ENCODE measurements at regions not wholly inside any gene's neighbourhood (a gene's known extent, or its start where the extent isn't known, plus 50 kb on each side); places are given as distances from the start of the nearest gene placed in this dataset.

DNA sequence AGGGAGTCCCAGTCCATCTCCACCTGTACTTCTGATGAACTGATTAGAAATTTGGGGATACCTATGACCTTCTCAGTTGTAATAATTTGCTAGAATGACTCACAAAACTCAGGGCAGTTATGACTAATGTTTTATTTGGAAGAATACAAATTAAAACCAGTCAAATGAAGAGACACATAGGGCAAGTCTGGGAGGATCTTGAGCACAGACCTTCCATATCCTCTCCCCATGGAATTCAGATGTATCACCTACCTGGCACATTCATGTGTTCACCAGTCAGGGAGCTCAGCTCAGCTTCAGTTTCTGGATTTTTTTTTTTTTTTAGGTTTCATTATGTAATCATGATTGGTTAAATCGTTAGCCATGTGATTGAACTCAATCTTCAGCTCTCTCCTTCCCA is 247.7 kb downstream of the VGLL3 start (continued):
- TF ChIP-seq, protein P1, sequence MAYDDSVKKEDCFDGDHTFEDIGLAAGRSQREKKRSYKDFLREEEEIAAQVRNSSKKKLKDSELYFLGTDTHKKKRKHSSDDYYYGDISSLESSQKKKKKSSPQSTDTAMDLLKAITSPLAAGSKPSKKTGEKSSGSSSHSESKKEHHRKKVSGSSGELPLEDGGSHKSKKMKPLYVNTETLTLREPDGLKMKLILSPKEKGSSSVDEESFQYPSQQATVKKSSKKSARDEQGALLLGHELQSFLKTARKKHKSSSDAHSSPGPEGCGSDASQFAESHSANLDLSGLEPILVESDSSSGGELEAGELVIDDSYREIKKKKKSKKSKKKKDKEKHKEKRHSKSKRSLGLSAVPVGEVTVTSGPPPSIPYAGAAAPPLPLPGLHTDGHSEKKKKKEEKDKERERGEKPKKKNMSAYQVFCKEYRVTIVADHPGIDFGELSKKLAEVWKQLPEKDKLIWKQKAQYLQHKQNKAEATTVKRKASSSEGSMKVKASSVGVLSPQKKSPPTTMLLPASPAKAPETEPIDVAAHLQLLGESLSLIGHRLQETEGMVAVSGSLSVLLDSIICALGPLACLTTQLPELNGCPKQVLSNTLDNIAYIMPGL (CRISPR knock-in tag; IDR thresholded peaks at IDR 0.05): no peak
- TF ChIP-seq JAZF1 (CRISPR knock-in tag; IDR thresholded peaks at IDR 0.05): no peak
- TF ChIP-seq, protein P2, sequence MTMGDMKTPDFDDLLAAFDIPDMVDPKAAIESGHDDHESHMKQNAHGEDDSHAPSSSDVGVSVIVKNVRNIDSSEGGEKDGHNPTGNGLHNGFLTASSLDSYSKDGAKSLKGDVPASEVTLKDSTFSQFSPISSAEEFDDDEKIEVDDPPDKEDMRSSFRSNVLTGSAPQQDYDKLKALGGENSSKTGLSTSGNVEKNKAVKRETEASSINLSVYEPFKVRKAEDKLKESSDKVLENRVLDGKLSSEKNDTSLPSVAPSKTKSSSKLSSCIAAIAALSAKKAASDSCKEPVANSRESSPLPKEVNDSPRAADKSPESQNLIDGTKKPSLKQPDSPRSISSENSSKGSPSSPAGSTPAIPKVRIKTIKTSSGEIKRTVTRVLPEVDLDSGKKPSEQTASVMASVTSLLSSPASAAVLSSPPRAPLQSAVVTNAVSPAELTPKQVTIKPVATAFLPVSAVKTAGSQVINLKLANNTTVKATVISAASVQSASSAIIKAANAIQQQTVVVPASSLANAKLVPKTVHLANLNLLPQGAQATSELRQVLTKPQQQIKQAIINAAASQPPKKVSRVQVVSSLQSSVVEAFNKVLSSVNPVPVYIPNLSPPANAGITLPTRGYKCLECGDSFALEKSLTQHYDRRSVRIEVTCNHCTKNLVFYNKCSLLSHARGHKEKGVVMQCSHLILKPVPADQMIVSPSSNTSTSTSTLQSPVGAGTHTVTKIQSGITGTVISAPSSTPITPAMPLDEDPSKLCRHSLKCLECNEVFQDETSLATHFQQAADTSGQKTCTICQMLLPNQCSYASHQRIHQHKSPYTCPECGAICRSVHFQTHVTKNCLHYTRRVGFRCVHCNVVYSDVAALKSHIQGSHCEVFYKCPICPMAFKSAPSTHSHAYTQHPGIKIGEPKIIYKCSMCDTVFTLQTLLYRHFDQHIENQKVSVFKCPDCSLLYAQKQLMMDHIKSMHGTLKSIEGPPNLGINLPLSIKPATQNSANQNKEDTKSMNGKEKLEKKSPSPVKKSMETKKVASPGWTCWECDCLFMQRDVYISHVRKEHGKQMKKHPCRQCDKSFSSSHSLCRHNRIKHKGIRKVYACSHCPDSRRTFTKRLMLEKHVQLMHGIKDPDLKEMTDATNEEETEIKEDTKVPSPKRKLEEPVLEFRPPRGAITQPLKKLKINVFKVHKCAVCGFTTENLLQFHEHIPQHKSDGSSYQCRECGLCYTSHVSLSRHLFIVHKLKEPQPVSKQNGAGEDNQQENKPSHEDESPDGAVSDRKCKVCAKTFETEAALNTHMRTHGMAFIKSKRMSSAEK (CRISPR knock-in tag; IDR thresholded peaks at IDR 0.05; ENCODE audit: borderline replicate concordance): no peak

DNA sequence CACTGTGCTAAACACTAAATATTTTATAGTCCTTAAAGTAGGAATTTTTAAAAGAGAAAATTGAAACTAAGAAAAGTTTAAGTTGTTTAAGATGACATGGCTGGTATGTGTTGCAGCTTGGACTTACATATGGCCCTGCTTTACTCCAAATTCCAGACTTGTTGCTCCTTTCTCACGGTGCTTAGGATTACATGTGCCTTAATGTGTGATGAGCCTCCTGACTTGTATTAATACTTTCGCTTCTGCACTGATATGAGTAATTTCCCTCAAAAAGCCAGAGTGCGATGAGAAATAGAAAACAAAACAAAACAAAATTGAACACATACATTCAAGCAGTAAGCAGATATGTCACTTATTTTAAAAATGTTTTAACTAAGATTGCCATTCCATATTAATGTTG is 250.2 kb downstream of the VGLL3 start:
- Mint-ChIP-seq H3K27me3 (ENCODE audit: low read depth) (no peaks in the 10 kb centered on the region), H3K4me3 (no peak overlapping the region), H3K4me1 (no peaks in the 10 kb centered on the region), H3K27ac (no peak overlapping the region), H3K9me3 (no peaks in the 10 kb centered on the region), H3K36me3 (no peaks in the 10 kb centered on the region)
- CTCF ChIA-PET: no interaction called here
- POLR2A ChIA-PET: no interaction called here
- no peak for TF ChIP-seq ZNF121 (CRISPR knock-in tag; IDR thresholded peaks at IDR 0.05)
- TF ChIP-seq OVOL2 (CRISPR knock-in tag; IDR thresholded peaks at IDR 0.05; ENCODE audit: borderline replicate concordance): no peak
- TF ChIP-seq, protein P3, sequence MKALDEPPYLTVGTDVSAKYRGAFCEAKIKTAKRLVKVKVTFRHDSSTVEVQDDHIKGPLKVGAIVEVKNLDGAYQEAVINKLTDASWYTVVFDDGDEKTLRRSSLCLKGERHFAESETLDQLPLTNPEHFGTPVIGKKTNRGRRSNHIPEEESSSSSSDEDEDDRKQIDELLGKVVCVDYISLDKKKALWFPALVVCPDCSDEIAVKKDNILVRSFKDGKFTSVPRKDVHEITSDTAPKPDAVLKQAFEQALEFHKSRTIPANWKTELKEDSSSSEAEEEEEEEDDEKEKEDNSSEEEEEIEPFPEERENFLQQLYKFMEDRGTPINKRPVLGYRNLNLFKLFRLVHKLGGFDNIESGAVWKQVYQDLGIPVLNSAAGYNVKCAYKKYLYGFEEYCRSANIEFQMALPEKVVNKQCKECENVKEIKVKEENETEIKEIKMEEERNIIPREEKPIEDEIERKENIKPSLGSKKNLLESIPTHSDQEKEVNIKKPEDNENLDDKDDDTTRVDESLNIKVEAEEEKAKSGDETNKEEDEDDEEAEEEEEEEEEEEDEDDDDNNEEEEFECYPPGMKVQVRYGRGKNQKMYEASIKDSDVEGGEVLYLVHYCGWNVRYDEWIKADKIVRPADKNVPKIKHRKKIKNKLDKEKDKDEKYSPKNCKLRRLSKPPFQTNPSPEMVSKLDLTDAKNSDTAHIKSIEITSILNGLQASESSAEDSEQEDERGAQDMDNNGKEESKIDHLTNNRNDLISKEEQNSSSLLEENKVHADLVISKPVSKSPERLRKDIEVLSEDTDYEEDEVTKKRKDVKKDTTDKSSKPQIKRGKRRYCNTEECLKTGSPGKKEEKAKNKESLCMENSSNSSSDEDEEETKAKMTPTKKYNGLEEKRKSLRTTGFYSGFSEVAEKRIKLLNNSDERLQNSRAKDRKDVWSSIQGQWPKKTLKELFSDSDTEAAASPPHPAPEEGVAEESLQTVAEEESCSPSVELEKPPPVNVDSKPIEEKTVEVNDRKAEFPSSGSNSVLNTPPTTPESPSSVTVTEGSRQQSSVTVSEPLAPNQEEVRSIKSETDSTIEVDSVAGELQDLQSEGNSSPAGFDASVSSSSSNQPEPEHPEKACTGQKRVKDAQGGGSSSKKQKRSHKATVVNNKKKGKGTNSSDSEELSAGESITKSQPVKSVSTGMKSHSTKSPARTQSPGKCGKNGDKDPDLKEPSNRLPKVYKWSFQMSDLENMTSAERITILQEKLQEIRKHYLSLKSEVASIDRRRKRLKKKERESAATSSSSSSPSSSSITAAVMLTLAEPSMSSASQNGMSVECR (CRISPR knock-in tag; IDR thresholded peaks at IDR 0.05; ENCODE audit: borderline replicate concordance): no peak
- no peak for TF ChIP-seq JAZF1 (CRISPR knock-in tag; IDR thresholded peaks at IDR 0.05)
- TF ChIP-seq SMAD4 (CRISPR knock-in tag; IDR thresholded peaks at IDR 0.05): no peak
- TF ChIP-seq ZNF138 (CRISPR knock-in tag; conservative IDR thresholded peaks at IDR 0.05): no peak
- TF ChIP-seq, protein P4, sequence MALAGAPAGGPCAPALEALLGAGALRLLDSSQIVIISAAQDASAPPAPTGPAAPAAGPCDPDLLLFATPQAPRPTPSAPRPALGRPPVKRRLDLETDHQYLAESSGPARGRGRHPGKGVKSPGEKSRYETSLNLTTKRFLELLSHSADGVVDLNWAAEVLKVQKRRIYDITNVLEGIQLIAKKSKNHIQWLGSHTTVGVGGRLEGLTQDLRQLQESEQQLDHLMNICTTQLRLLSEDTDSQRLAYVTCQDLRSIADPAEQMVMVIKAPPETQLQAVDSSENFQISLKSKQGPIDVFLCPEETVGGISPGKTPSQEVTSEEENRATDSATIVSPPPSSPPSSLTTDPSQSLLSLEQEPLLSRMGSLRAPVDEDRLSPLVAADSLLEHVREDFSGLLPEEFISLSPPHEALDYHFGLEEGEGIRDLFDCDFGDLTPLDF (CRISPR knock-in tag; IDR thresholded peaks at IDR 0.05): no peak
- ATAC-seq (no peak), DNase-seq (ENCODE audit: low spot score) (no peak)

DNA sequence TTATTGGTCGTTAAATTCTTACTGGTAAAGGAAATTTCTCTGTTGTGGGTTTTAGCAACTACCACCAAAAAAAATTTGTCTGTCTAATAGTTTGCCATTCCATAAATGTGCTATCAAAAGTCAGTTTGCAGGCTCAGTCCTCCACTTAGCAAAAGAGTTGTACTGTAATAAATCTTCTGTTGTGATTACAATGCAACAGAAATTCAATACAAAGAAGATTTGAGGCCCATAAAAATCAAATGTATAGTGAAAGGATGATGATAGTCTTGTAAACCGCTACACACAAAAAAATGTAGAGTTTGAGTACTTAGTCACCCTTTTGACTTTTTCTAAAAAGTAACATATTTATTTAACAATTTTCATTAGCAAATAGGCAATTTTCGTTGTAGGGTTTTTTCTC is 251.7 kb downstream of the VGLL3 start:
- POLR2A ChIA-PET: no interaction called here
- H3K36me3 Mint-ChIP-seq: no peaks in the 10 kb centered on the region
- CTCF ChIA-PET: no interaction called here
- no peaks in the 10 kb centered on the region for H3K9me3 Mint-ChIP-seq
- DNase-seq (ENCODE audit: low spot score) (no peak), ATAC-seq (no peak)
- no peak overlapping the region for H3K4me3 Mint-ChIP-seq
- H3K27ac Mint-ChIP-seq: no peak overlapping the region
- H3K27me3 Mint-ChIP-seq (ENCODE audit: low read depth): no peaks in the 10 kb centered on the region
- no peaks in the 10 kb centered on the region for H3K4me1 Mint-ChIP-seq
- TF ChIP-seq ATF1 (CRISPR knock-in tag; IDR thresholded peaks at IDR 0.05): no peak
- no peak for TF ChIP-seq OVOL2 (CRISPR knock-in tag; IDR thresholded peaks at IDR 0.05; ENCODE audit: borderline replicate concordance)
- no peak for TF ChIP-seq TP53 (CRISPR knock-in tag; IDR thresholded peaks at IDR 0.05)
- TF ChIP-seq JUN (CRISPR knock-in tag; IDR thresholded peaks at IDR 0.05): no peak
- TF ChIP-seq, protein P5, sequence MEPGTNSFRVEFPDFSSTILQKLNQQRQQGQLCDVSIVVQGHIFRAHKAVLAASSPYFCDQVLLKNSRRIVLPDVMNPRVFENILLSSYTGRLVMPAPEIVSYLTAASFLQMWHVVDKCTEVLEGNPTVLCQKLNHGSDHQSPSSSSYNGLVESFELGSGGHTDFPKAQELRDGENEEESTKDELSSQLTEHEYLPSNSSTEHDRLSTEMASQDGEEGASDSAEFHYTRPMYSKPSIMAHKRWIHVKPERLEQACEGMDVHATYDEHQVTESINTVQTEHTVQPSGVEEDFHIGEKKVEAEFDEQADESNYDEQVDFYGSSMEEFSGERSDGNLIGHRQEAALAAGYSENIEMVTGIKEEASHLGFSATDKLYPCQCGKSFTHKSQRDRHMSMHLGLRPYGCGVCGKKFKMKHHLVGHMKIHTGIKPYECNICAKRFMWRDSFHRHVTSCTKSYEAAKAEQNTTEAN (CRISPR knock-in tag; IDR thresholded peaks at IDR 0.05): no peak
- no peak for TF ChIP-seq ELF4 (CRISPR knock-in tag; IDR thresholded peaks at IDR 0.05; ENCODE audit: low read depth)
- TF ChIP-seq, protein P6, sequence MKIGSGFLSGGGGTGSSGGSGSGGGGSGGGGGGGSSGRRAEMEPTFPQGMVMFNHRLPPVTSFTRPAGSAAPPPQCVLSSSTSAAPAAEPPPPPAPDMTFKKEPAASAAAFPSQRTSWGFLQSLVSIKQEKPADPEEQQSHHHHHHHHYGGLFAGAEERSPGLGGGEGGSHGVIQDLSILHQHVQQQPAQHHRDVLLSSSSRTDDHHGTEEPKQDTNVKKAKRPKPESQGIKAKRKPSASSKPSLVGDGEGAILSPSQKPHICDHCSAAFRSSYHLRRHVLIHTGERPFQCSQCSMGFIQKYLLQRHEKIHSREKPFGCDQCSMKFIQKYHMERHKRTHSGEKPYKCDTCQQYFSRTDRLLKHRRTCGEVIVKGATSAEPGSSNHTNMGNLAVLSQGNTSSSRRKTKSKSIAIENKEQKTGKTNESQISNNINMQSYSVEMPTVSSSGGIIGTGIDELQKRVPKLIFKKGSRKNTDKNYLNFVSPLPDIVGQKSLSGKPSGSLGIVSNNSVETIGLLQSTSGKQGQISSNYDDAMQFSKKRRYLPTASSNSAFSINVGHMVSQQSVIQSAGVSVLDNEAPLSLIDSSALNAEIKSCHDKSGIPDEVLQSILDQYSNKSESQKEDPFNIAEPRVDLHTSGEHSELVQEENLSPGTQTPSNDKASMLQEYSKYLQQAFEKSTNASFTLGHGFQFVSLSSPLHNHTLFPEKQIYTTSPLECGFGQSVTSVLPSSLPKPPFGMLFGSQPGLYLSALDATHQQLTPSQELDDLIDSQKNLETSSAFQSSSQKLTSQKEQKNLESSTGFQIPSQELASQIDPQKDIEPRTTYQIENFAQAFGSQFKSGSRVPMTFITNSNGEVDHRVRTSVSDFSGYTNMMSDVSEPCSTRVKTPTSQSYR (CRISPR knock-in tag; IDR thresholded peaks at IDR 0.05): no peak
- TF ChIP-seq TCF7 (CRISPR knock-in tag; IDR thresholded peaks at IDR 0.05; ENCODE audit: low read depth): no peak
- no peak for TF ChIP-seq ZNF219 (CRISPR knock-in tag; IDR thresholded peaks at IDR 0.05; ENCODE audit: borderline replicate concordance)

All from WTC11 (cell line).